K562 (cell line): ENCODE measurements at regions not wholly inside any gene's neighbourhood (a gene's known extent, or its start where the extent isn't known, plus 50 kb on each side); places are given as distances from the start of the nearest gene placed in this dataset.

ENCODE experiments used
- ELF1 ChIP-seq: fragments of 200-800 bp; sonication (Bioruptor generic); IDR thresholded peaks from 2 replicates; pipeline ENCODE4 v1.6.1; 2016; ENCODE audit warnings: missing genetic modification characterization, missing compliant biosample characterization
- GTF2A2 ChIP-seq: IDR thresholded peaks from 2 replicates; pipeline ENCODE4 v1.6.1; 2016; ENCODE audit warnings: mild to moderate bottlenecking, missing genetic modification characterization, missing compliant biosample characterization
- MYC ChIP-seq, 2 experiments: fragments of 250-450 bp in 1 of 2; sonication (Bioruptor Pico) in 1 of 2; IDR thresholded peaks; 2 replicates each; pipeline versions ENCODE4 v1.5.1 to v1.6.1; 2012 to 2021; ENCODE audit warnings: low read depth in 2 of 2, borderline replicate concordance in 1 of 2, improper control_type of control experiment in 1 of 2, low read length in 1 of 2, mild to moderate bottlenecking in 1 of 2, moderate library complexity in 1 of 2
- NFXL1 ChIP-seq: fragments of 450-650 bp; formaldehyde crosslinking; IDR thresholded peaks from 2 replicates; pipeline ENCODE4 v1.4.0; 2021; ENCODE audit warnings: mild to moderate bottlenecking
- SMAD4 ChIP-seq: fragments of 250-450 bp; sonication (Bioruptor Pico); conservative IDR thresholded peaks from 2 replicates; pipeline ENCODE4 v1.8.0; 2021; ENCODE audit warnings: inconsistent platforms, mild to moderate bottlenecking, moderate library complexity
- ZNF311 ChIP-seq: fragments of 250-450 bp; sonication (Bioruptor Pico); IDR thresholded peaks from 2 replicates; pipeline ENCODE4 v1.4.0; 2020; ENCODE audit warnings: mild to moderate bottlenecking, moderate library complexity
- ZNF695 ChIP-seq: fragments of 450-650 bp; formaldehyde crosslinking; IDR thresholded peaks from 2 replicates; pipeline ENCODE4 v1.4.0; 2020; ENCODE audit warnings: mild to moderate bottlenecking, moderate library complexity
- ZNF707 ChIP-seq: fragments of 250-450 bp; sonication (Bioruptor Pico); conservative IDR thresholded peaks from 2 replicates; pipeline ENCODE4 v1.8.0; 2022; ENCODE audit warnings: inconsistent platforms, mild to moderate bottlenecking, moderate library complexity
- ZNF766 ChIP-seq: fragments of 200-800 bp; sonication (Bioruptor generic); conservative IDR thresholded peaks from 2 replicates; pipeline ENCODE4 v1.6.1; 2016; ENCODE audit warnings: missing genetic modification characterization, missing compliant biosample characterization
- TF ChIP-seq, protein P1 (sequence below), 2 experiments: fragments of 200-800 bp in 1 of 2; sonication (Bioruptor generic) in 1 of 2; sonication (generic) in 1 of 2; formaldehyde crosslinking in 1 of 2; IDR thresholded peaks in 1 of 2; conservative IDR thresholded peaks in 1 of 2; 2 replicates each; pipeline versions ENCODE4 v1.5.0 to v1.6.1; 2016 to 2020; ENCODE audit warnings: missing compliant biosample characterization in 1 of 2, missing genetic modification characterization in 1 of 2, missing genetic modification reagents in 1 of 2
- TF ChIP-seq, protein P2 (sequence below): fragments of 450-650 bp; IDR thresholded peaks from 2 replicates; pipeline ENCODE4 v1.7.0; 2016; ENCODE audit warnings: borderline replicate concordance
- TF ChIP-seq, protein P3 (sequence below): sonication (generic); formaldehyde crosslinking; IDR thresholded peaks from 2 replicates; pipeline ENCODE4 v1.8.1; 2023; ENCODE audit warnings: missing genetic modification reagents, mild to moderate bottlenecking, borderline replicate concordance
- TF ChIP-seq, protein P4 (sequence below): fragments of 450-650 bp; conservative IDR thresholded peaks from 2 replicates; pipeline ENCODE4 v1.6.1; 2016; ENCODE audit warnings: missing genetic modification characterization, low read depth, mild to moderate bottlenecking, missing compliant biosample characterization, moderate library complexity
- TF ChIP-seq, protein P5 (sequence below): fragments of 450-650 bp; IDR thresholded peaks from 2 replicates; pipeline ENCODE4 v1.6.1; 2014; ENCODE audit warnings: low read depth, mild to moderate bottlenecking, moderate library complexity, borderline replicate concordance
- TF ChIP-seq, protein P6 (sequence below), 2 experiments: fragments of 250-450 bp in 1 of 2; fragments of 450-650 bp in 1 of 2; sonication (Bioruptor Pico) in 1 of 2; IDR thresholded peaks; 2 replicates each; pipeline versions ENCODE4 v1.6.1 to v1.8.0; 2016 to 2021; ENCODE audit warnings: mild to moderate bottlenecking in 2 of 2, moderate library complexity in 2 of 2, missing compliant biosample characterization in 1 of 2, missing genetic modification characterization in 1 of 2

DNA sequence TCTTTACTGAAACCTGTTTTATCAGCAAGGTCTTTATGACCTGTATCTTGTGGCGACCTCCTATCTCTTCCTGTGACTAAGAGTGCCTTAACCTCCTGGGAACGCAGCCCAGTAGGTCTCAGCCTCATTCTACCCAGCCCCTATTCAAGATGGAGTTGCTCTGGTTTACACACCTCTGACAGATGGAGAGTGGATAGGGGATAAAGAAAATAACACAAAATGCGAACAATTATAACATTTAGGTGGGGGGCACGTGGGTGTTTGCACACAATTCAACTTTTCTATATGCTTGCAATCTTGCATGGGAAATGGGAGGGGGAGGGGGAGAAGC, 83.3 kb downstream of the RMI2 start (continued):
- TF ChIP-seq, protein P1, sequence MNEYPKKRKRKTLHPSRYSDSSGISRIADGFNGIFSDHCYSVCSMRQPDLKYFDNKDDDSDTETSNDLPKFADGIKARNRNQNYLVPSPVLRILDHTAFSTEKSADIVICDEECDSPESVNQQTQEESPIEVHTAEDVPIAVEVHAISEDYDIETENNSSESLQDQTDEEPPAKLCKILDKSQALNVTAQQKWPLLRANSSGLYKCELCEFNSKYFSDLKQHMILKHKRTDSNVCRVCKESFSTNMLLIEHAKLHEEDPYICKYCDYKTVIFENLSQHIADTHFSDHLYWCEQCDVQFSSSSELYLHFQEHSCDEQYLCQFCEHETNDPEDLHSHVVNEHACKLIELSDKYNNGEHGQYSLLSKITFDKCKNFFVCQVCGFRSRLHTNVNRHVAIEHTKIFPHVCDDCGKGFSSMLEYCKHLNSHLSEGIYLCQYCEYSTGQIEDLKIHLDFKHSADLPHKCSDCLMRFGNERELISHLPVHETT (CRISPR knock-in tag; conservative IDR thresholded peaks at IDR 0.05 in 1 of 2, IDR thresholded peaks at IDR 0.05 in 1 of 2) = peak in 1 of 2 experiments; percentile 74; a peak in 2 of 4 replicates
- TF ChIP-seq ZNF707 (CRISPR knock-in tag) (no peak), SMAD4 (CRISPR knock-in tag) (peak; percentile 55; the same call in 1 of the 2 replicates), ZNF695 (CRISPR knock-in tag) (no peak), ELF1 (no peak), MYC (IDR thresholded peaks at IDR 0.05; ENCODE audit: low read depth, low read length) (no peak), MYC (CRISPR knock-in tag; IDR thresholded peaks at IDR 0.05; ENCODE audit: borderline replicate concordance, low read depth) (peak; percentile 48; the same call in 1 of the 2 replicates), GTF2A2 (peak; percentile 81; the same call in 1 of the 2 replicates), ZNF766 (CRISPR knock-in tag) (peak; percentile 78), NFXL1 (CRISPR knock-in tag) (peak; percentile 66; the same call in 1 of the 2 replicates), ZNF311 (0 out of 2 replicates have a peak, but pooled peaks have one; percentile 42)
- TF ChIP-seq, protein P2, sequence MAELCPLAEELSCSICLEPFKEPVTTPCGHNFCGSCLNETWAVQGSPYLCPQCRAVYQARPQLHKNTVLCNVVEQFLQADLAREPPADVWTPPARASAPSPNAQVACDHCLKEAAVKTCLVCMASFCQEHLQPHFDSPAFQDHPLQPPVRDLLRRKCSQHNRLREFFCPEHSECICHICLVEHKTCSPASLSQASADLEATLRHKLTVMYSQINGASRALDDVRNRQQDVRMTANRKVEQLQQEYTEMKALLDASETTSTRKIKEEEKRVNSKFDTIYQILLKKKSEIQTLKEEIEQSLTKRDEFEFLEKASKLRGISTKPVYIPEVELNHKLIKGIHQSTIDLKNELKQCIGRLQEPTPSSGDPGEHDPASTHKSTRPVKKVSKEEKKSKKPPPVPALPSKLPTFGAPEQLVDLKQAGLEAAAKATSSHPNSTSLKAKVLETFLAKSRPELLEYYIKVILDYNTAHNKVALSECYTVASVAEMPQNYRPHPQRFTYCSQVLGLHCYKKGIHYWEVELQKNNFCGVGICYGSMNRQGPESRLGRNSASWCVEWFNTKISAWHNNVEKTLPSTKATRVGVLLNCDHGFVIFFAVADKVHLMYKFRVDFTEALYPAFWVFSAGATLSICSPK = no peak
- TF ChIP-seq, protein P3, sequence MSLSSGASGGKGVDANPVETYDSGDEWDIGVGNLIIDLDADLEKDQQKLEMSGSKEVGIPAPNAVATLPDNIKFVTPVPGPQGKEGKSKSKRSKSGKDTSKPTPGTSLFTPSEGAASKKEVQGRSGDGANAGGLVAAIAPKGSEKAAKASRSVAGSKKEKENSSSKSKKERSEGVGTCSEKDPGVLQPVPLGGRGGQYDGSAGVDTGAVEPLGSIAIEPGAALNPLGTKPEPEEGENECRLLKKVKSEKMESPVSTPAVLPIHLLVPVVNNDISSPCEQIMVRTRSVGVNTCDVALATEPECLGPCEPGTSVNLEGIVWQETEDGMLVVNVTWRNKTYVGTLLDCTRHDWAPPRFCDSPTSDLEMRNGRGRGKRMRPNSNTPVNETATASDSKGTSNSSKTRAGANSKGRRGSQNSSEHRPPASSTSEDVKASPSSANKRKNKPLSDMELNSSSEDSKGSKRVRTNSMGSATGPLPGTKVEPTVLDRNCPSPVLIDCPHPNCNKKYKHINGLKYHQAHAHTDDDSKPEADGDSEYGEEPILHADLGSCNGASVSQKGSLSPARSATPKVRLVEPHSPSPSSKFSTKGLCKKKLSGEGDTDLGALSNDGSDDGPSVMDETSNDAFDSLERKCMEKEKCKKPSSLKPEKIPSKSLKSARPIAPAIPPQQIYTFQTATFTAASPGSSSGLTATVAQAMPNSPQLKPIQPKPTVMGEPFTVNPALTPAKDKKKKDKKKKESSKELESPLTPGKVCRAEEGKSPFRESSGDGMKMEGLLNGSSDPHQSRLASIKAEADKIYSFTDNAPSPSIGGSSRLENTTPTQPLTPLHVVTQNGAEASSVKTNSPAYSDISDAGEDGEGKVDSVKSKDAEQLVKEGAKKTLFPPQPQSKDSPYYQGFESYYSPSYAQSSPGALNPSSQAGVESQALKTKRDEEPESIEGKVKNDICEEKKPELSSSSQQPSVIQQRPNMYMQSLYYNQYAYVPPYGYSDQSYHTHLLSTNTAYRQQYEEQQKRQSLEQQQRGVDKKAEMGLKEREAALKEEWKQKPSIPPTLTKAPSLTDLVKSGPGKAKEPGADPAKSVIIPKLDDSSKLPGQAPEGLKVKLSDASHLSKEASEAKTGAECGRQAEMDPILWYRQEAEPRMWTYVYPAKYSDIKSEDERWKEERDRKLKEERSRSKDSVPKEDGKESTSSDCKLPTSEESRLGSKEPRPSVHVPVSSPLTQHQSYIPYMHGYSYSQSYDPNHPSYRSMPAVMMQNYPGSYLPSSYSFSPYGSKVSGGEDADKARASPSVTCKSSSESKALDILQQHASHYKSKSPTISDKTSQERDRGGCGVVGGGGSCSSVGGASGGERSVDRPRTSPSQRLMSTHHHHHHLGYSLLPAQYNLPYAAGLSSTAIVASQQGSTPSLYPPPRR (CRISPR knock-in tag) = no peak
- TF ChIP-seq, protein P4, sequence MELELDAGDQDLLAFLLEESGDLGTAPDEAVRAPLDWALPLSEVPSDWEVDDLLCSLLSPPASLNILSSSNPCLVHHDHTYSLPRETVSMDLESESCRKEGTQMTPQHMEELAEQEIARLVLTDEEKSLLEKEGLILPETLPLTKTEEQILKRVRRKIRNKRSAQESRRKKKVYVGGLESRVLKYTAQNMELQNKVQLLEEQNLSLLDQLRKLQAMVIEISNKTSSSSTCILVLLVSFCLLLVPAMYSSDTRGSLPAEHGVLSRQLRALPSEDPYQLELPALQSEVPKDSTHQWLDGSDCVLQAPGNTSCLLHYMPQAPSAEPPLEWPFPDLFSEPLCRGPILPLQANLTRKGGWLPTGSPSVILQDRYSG (tag) = peak; percentile 75
- TF ChIP-seq, protein P5, sequence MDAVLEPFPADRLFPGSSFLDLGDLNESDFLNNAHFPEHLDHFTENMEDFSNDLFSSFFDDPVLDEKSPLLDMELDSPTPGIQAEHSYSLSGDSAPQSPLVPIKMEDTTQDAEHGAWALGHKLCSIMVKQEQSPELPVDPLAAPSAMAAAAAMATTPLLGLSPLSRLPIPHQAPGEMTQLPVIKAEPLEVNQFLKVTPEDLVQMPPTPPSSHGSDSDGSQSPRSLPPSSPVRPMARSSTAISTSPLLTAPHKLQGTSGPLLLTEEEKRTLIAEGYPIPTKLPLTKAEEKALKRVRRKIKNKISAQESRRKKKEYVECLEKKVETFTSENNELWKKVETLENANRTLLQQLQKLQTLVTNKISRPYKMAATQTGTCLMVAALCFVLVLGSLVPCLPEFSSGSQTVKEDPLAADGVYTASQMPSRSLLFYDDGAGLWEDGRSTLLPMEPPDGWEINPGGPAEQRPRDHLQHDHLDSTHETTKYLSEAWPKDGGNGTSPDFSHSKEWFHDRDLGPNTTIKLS = no peak
- TF ChIP-seq, protein P6, sequence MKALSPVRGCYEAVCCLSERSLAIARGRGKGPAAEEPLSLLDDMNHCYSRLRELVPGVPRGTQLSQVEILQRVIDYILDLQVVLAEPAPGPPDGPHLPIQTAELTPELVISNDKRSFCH (CRISPR knock-in tag; IDR thresholded peaks at IDR 0.05) = no peak
- TF ChIP-seq, protein P6 (tag; IDR thresholded peaks at IDR 0.05) = peak; percentile 47; the same call in 1 of the 2 replicates
